ENCODE measurements at regions not wholly inside any gene's neighbourhood (a gene's known extent, or its start where the extent isn't known, plus 50 kb on each side); places are given as distances from the start of the nearest gene placed in this dataset.
A peak's percentile ranks its signal among the peaks of the same experiment; 100 is the strongest.

GRCh38 chr17:72446525-72447250 lies 325.9 kb downstream of the SOX9 start:
- no peaks in the 10 kb centered on the region for H3K4me1 ChIP-seq
- no peaks in the 10 kb centered on the region for H3K9me3 ChIP-seq
- H3K4me3 ChIP-seq (ENCODE audit: low read depth, low read length): no peak overlapping the region

DNA sequence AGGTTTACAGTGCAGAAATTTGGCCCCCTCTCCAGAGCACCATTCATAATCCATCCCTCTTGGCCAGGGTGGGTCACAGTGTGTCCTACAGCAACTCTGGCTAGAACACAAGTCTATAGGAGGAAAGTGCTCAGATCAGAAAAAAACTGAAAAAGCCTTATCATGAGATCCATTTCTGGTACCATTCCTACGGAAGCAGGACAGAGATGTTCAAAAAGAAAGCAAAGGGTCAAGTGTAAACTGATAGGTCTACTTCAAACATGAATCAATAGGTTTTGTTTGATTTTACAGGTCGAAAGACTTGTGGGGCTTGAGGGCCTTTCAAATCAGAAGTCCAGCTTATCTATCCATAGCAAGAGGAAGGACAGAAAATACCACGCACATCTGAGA lies 326.4 kb downstream of the SOX9 start:
- no peak for DNase-seq
- Histone ChIP-seq H3K9me3 (no peaks in the 10 kb centered on the region), H3K27me3 (no peaks in the 10 kb centered on the region), H3K4me3 (ENCODE audit: low read depth, low read length) (no peak overlapping the region), H3K4me1 (no peaks in the 10 kb centered on the region), H3K36me3 (no peaks in the 10 kb centered on the region)
- TF ChIP-seq CTCF (IDR thresholded peaks at IDR 0.05; ENCODE audit: low read depth, low read length): no peak

More at GRCh38 chr17:72446525-72447250, 325.9 kb downstream of the SOX9 start:
- TF ChIP-seq CTCF (IDR thresholded peaks at IDR 0.05; ENCODE audit: low read depth, low read length): no peak
- Histone ChIP-seq H3K36me3 (no peaks in the 10 kb centered on the region), H3K27me3 (no peaks in the 10 kb centered on the region)
- no peak for DNase-seq

- Histone ChIP-seq H3K4me3 (ENCODE audit: low read depth, low read length) (no peak overlapping the region), H3K9me3 (no peaks in the 10 kb centered on the region), H3K4me1 (no peaks in the 10 kb centered on the region), H3K36me3 (no peaks in the 10 kb centered on the region), H3K27me3 (no peaks in the 10 kb centered on the region)
- DNase-seq: no peak
- TF ChIP-seq CTCF (IDR thresholded peaks at IDR 0.05; ENCODE audit: low read depth, low read length): no peak
Measured at GRCh38 chr17:72448019-72448418, 327.2 kb downstream of the SOX9 start.

DNA sequence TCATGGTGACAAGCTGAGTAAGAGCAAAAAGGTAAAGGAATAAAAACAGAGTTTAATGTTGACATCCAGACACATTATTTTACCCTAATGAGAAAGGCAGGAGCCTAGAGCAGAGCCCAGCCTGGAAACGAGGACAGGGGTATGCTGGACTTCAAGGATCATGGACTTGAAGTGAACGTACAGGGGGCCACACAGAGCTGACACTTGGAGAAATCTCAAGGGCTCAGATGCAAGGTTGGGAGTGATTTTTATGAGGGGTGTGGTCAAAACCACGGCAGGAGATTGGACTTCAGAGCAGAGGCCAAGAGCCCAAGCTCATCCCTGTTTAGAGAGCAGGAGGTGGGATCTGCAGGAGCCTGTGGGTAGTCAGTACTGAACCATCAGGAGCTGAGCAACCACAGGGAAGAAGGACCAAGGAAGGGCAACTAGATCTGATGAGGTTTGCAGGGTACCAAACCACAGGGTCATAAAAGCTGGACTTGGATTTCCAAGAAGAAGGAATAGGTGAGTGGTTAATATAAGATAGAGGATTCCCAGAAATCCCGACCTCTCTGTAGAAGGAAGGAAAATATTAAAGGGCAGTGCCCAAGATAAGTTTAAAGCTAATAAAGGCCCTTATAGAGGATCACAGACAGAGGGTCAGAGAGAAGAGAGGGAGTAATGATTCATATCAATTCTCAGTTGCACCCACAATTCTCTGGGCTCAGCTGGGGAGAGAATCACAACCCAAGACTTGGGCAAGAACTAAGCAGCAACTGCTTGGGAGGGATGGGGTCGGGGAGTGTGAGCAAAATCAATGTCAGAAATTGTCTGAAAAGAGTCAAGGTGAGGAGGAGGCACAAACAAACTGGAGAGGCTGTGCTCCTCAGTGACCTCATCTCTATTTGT lies 331.7 kb downstream of the SOX9 start:
- Histone ChIP-seq H3K4me3 (ENCODE audit: low read depth, low read length) (no peak overlapping the region), H3K27me3 (no peaks in the 10 kb centered on the region), H3K4me1 (no peaks in the 10 kb centered on the region; the same call in 1 of the 2 replicates), H3K36me3 (no peaks in the 10 kb centered on the region), H3K9me3 (no peaks in the 10 kb centered on the region)
- TF ChIP-seq CTCF (IDR thresholded peaks at IDR 0.05; ENCODE audit: low read depth, low read length): no peak
- DNase-seq: no peak

DNA sequence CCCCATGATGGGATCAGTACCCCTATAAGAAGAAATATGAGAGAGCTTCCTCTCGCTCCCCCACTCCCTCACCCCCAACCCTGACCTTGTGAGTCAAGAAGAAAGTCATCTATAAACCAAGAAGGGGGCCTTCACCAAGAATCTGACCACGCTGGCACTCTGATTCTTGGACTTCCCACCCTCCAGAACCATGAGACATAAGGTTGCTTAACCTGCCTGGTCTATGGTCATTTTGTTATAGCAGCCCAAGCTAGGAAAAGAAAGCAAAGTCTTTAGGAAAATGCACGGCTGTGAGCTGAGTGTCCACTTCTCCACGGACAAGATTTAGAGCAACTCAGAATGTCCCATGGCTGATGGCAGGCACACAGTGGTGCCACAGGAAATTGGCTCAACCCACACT lies 333.5 kb downstream of the SOX9 start:
- Histone ChIP-seq H3K4me3 (ENCODE audit: low read depth, low read length) (no peak overlapping the region), H3K27me3 (no peaks in the 10 kb centered on the region), H3K36me3 (no peaks in the 10 kb centered on the region), H3K9me3 (no peaks in the 10 kb centered on the region), H3K4me1 (no peaks in the 10 kb centered on the region; the same call in 1 of the 2 replicates)
- DNase-seq: no peak
- TF ChIP-seq CTCF (IDR thresholded peaks at IDR 0.05; ENCODE audit: low read depth, low read length): no peak

DNA sequence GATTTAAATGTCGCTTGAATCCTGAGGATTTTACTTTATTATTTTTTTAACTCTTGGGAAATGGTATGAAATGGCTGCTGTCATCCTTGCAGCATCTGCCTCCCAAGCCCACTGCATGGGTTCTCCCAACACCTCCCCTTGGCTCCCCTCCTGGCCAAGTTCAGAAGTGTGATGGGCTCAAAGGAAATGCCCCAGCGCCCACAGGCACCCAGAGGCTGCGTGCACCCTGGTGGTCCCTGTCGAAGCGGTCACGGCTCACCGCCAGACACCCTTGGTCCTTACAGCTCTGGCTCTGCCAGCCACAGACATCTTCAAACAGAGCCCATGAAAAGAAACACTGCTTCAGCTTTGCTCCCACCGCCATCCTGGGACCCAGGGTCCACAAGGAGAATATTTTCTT lies 334.7 kb downstream of the SOX9 start:
- Histone ChIP-seq H3K4me1 (no peaks in the 10 kb centered on the region; the same call in 1 of the 2 replicates), H3K4me3 (ENCODE audit: low read depth, low read length) (no peak overlapping the region), H3K36me3 (no peaks in the 10 kb centered on the region), H3K27me3 (no peaks in the 10 kb centered on the region), H3K9me3 (no peaks in the 10 kb centered on the region)
- DNase-seq: peak; percentile 32
- TF ChIP-seq CTCF (IDR thresholded peaks at IDR 0.05; ENCODE audit: low read depth, low read length): peak; percentile 13; the same call in 1 of the 2 replicates

Measured in BE2C (cell line).